GM19397 (cell line): ENCODE measurements at regions not wholly inside any gene's neighbourhood (a gene's known extent, or its start where the extent isn't known, plus 50 kb on each side); places are given as distances from the start of the nearest gene placed in this dataset.
"Not testable (repeated sequence)": the region's sequence is repeated elsewhere in the genome, so short reads cannot be mapped to it uniquely, and the experiment has no call there.

Experiments
- ATAC-seq: cut with Tn5 transposase; IDR thresholded peaks from one replicate; pipeline ENCODE4 v1.9.1; 2021; ENCODE audit warnings: mild to moderate bottlenecking, moderate library complexity; ENCODE audit not compliant: unreplicated experiment

- not testable (repeated sequence) for ATAC-seq
Measured at GRCh38 chr9:2277644-2278043, 262.5 kb downstream of the SMARCA2 start.

- not testable (repeated sequence) for ATAC-seq
Measured at GRCh38 chr9:2279138-2279537, 264.0 kb downstream of the SMARCA2 start.

GRCh38 chr9:2281031-2281802 lies 266.1 kb downstream of the SMARCA2 start:
- ATAC-seq: no peak

GRCh38 chr9:2281803-2282185 lies 266.6 kb downstream of the SMARCA2 start:
- no peak for ATAC-seq

- no peak for ATAC-seq
Measured at GRCh38 chr9:2284770-2285169, 269.6 kb downstream of the SMARCA2 start.

- ATAC-seq: no peak
Measured at GRCh38 chr9:2285416-2286332, 270.5 kb downstream of the SMARCA2 start.

GRCh38 chr9:2286333-2286705 lies 271.2 kb downstream of the SMARCA2 start:
- no peak for ATAC-seq

GRCh38 chr9:2286825-2287455 lies 271.8 kb downstream of the SMARCA2 start:
- no peak for ATAC-seq

- ATAC-seq: no peak
Measured at GRCh38 chr9:2288309-2288708, 273.2 kb downstream of the SMARCA2 start.

- no peak for ATAC-seq
Measured at GRCh38 chr9:2289263-2289662, 274.1 kb downstream of the SMARCA2 start.

GRCh38 chr9:2290382-2290781 lies 275.2 kb downstream of the SMARCA2 start:
- ATAC-seq: no peak

- ATAC-seq: no peak
Measured at GRCh38 chr9:2291980-2292704, 277.0 kb downstream of the SMARCA2 start.

GRCh38 chr9:2292733-2293132 lies 277.6 kb downstream of the SMARCA2 start:
- no peak for ATAC-seq

GRCh38 chr9:2297771-2298170 lies 282.6 kb downstream of the SMARCA2 start:
- ATAC-seq: no peak

GRCh38 chr9:2298217-2298616 lies 283.1 kb downstream of the SMARCA2 start:
- no peak for ATAC-seq

- ATAC-seq: no peak
Measured at GRCh38 chr9:2299156-2299842, 284.2 kb downstream of the SMARCA2 start.

- no peak for ATAC-seq
Measured at GRCh38 chr9:2299843-2300205, 284.7 kb downstream of the SMARCA2 start.

- ATAC-seq: no peak
Measured at GRCh38 chr9:2300325-2300724, 285.2 kb downstream of the SMARCA2 start.

- no peak for ATAC-seq
Measured at GRCh38 chr9:2302606-2303005, 287.5 kb downstream of the SMARCA2 start.

- no peak for ATAC-seq
Measured at GRCh38 chr9:2303056-2303455, 287.9 kb downstream of the SMARCA2 start.
